ENCODE measurements at regions not wholly inside any gene's neighbourhood (a gene's known extent, or its start where the extent isn't known, plus 50 kb on each side); places are given as distances from the start of the nearest gene placed in this dataset.

- Histone ChIP-seq H3K36me3 (no peaks in the 10 kb centered on the region), H3K4me3 (no peak overlapping the region), H3K9me3 (no peaks in the 10 kb centered on the region), H3K27ac (no peak overlapping the region), H3K4me1 (no peaks in the 10 kb centered on the region), H3K27me3 (ENCODE audit: low read depth) (peaks cover 14% of the 10 kb centered on the region)
- ATAC-seq: no peak
- no peak for DNase-seq
- no peak for TF ChIP-seq CTCF (IDR thresholded peaks at IDR 0.05)
- intact Hi-C loops (cut with DNase I): no loop called here
Observed at GRCh38 chr1:48099072-48099773, 102.0 kb upstream of the TRABD2B start.

GRCh38 chr1:48093696-48094528, 96.7 kb upstream of the TRABD2B start:
- Histone ChIP-seq H3K4me1 (no peaks in the 10 kb centered on the region), H3K27ac (no peak overlapping the region), H3K36me3 (no peaks in the 10 kb centered on the region), H3K4me3 (no peak overlapping the region), H3K27me3 (ENCODE audit: low read depth) (peaks cover 21% of the 10 kb centered on the region), H3K9me3 (no peaks in the 10 kb centered on the region)
- intact Hi-C loops (cut with DNase I): no loop called here
- ATAC-seq (peak; percentile 92 to 96), DNase-seq (peak; percentile 88)
- TF ChIP-seq CTCF (IDR thresholded peaks at IDR 0.05): peak; percentile 82

GRCh38 chr1:48093147-48093546, 96.0 kb upstream of the TRABD2B start:
- Histone ChIP-seq H3K9me3 (no peaks in the 10 kb centered on the region), H3K36me3 (no peaks in the 10 kb centered on the region), H3K4me3 (no peak overlapping the region), H3K4me1 (no peaks in the 10 kb centered on the region), H3K27ac (no peak overlapping the region), H3K27me3 (ENCODE audit: low read depth) (peaks cover 21% of the 10 kb centered on the region)
- intact Hi-C loops (cut with DNase I): no loop called here
- DNase-seq (no peak), ATAC-seq (no peak)
- no peak for TF ChIP-seq CTCF (IDR thresholded peaks at IDR 0.05)

- intact Hi-C loops (cut with DNase I): no loop called here
- H3K9me3 ChIP-seq: no peaks in the 10 kb centered on the region
- peaks cover 21% of the 10 kb centered on the region for H3K27me3 ChIP-seq (ENCODE audit: low read depth)
- ATAC-seq (no peak), DNase-seq (no peak)
- H3K27ac ChIP-seq: no peak overlapping the region
- no peaks in the 10 kb centered on the region for H3K36me3 ChIP-seq
- no peak for TF ChIP-seq CTCF (IDR thresholded peaks at IDR 0.05)
- no peaks in the 10 kb centered on the region for H3K4me1 ChIP-seq
- no peak overlapping the region for H3K4me3 ChIP-seq
Observed at GRCh38 chr1:48092401-48092800, 95.2 kb upstream of the TRABD2B start.

- DNase-seq: no peak
- no peak overlapping the region for H3K27ac ChIP-seq
- no peaks in the 10 kb centered on the region for H3K9me3 ChIP-seq
- peaks cover 21% of the 10 kb centered on the region for H3K27me3 ChIP-seq (ENCODE audit: low read depth)
- no peaks in the 10 kb centered on the region for H3K4me1 ChIP-seq
- H3K36me3 ChIP-seq: no peaks in the 10 kb centered on the region
- H3K4me3 ChIP-seq: no peak overlapping the region
- intact Hi-C loops (cut with DNase I): no loop called here
- ATAC-seq: peak in 1 of 2 donors; percentile 11
- no peak for TF ChIP-seq CTCF (IDR thresholded peaks at IDR 0.05)
Observed at GRCh38 chr1:48089356-48089891, 92.2 kb upstream of the TRABD2B start.
